Caki2 (cell line): ENCODE measurements at regions not wholly inside any gene's neighbourhood (a gene's known extent, or its start where the extent isn't known, plus 50 kb on each side); places are given as distances from the start of the nearest gene placed in this dataset.
"Not testable (repeated sequence)": the region's sequence is repeated elsewhere in the genome, so short reads cannot be mapped to it uniquely, and the experiment has no call there.

Experiments
- DNase-seq: peaks from one replicate; pipeline ENCODE4 v3.0.0-alpha.2; 2015; ENCODE audit warnings: low read depth
- in situ Hi-C: cut with HindIII; loops from 2 replicates; pipeline ENCODE4 v1.10.0; 2016; ENCODE audit warnings: low sequenced_read_pairs, low pct_unique_long_range_greater_than_20kb, mixed read lengths

- in situ Hi-C loops, result no loop called here
- DNase-seq, result no peak
Observed at GRCh38 chr18:8522756-8523155, 86.5 kb upstream of the RAB12 start.

- in situ Hi-C loops, result no loop called here
- no peak for DNase-seq
Observed at GRCh38 chr18:8525692-8526091, 83.5 kb upstream of the RAB12 start.

- no peak for DNase-seq
- in situ Hi-C loops, result no loop called here
Observed at GRCh38 chr18:8526332-8526731, 82.9 kb upstream of the RAB12 start.

DNA sequence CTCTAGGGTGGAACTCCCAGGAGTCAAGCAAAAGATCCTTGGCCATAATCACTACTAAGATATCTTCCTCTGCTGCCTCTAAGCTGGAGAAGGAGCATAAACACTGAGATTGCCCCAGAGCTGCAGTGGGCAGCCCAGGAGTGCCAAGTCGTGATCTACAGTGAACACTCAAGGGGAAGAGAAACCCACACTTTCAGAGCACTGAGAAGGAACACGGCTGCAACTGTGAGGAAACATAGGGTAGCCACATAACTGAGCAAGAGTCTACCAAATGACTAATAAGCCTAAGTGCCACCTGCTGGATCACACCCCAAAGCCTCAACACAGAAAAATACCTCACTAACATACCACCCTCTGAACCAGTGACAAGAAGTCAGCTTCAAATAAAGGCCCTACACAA, 79.6 kb upstream of the RAB12 start:
- no peak for DNase-seq

GRCh38 chr18:8531084-8531483, 78.2 kb upstream of the RAB12 start:
- in situ Hi-C loops, DNase-seq: not testable (repeated sequence)

More for the DNA sequence above, 79.6 kb upstream of the RAB12 start:
- in situ Hi-C loops, result no loop called here

GRCh38 chr18:8536231-8536630, 73.0 kb upstream of the RAB12 start:
- in situ Hi-C loops, result no loop called here
- peak; percentile 6 for DNase-seq

DNA sequence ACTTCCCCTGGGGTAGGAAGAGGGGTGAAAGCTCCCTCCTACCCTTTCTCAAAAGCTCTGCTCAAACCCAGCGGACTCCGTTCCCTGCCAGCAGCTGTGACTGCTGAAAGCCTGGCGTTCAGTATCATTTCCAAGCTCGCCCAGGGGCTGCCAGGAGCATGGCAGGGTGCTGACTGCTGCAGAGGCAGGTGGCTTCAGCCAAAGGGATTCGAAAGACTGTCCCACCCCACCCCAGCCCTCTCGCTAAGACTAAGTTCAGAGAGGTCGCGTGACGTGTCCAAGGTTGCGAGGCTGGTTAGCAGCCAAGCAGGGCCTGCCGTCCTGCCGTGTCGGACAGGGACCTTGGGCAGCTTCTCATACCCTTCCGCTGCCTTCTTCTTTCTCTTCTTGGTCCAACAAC, 72.3 kb upstream of the RAB12 start:
- no peak for DNase-seq
- in situ Hi-C loops, result no loop called here

GRCh38 chr18:8537400-8537799, 71.8 kb upstream of the RAB12 start:
- no peak for DNase-seq
- in situ Hi-C loops, result no loop called here

DNA sequence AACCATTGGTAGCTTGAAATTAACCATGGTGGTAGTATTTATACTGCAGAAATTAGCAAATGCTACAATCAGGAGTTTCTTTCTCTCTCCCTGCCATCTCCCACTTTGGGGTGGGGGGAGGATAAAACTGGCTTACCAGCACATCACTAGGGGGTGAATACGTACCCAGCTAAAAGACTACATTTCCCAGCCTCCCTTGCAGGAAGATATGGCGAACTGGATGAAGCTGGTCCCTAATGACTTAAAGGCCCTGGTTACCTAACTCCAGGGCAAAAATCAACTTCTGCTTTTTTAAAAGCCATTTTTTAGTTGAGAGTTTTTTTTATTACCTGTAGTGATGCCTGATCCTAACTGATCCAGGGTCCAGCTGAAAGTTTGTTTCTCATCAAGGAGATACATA, 70.3 kb upstream of the RAB12 start:
- no peak for DNase-seq
- in situ Hi-C loops, result no loop called here

DNA sequence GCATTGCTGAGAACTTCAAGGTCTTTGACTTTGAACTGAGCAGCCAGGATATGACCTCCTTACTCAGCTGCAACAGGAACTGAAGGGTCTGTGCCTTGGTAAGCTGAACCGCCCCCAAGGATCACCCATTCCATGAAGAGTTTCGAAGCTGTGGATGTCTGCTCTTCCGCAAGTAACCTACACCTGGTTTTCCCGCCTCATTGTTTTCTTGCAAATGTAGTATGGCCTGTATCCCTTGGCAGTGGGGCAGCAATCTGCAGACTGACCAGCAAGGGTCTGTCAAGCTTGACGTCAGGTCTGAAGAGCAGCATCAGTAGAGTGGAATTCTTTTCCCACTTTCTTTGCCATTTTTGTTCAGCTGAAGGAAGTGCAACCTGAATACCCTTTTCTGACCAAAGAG, 62.6 kb upstream of the RAB12 start:
- no peak for DNase-seq
- in situ Hi-C loops, result no loop called here

- DNase-seq, result no peak
- in situ Hi-C loops, result no loop called here
Observed at GRCh38 chr18:8548186-8548585, 61.1 kb upstream of the RAB12 start.

DNA sequence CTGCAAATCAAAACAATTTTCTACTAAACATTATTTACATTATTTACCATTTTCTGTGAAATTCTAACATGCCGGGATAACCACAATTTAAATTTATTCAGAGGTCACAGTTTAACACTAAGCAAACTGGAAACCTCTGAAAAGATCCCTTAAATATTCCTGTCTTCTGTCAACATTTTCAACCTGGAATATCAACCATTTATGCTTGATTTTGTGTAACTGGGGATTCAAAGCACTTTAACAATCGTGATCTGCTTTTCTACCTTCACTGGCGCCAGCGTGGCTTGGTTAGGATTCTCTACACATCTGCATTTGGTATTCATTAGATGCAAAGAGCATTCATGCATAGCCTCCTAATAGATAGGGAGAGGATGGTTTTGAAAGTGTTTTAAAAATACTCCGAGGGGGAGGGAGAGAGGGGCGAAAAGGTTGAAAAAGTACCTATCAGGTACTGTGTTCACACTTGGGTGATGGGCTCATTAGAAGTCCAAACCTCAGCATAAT, 59.9 kb upstream of the RAB12 start:
- no peak for DNase-seq
- in situ Hi-C loops, result no loop called here

DNA sequence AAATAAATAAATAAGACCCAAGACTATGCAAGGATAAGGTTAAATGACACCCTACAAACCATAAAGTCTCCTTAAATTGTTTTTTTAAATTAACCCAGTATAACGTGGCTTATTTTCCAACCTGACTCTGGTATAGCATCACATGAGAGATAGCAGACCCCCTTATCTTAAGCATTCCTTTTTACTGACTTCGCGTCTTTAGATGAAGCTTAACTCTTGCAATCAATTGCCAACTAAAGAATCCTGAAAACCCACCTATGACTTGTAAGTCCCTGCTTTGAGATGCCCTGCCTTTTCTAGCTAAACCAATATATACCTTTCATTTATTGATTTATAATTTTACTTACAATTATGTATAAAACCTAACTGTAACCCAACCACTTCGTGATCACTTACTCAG, 57.1 kb upstream of the RAB12 start:
- in situ Hi-C loops, result no loop called here

GRCh38 chr18:8554354-8554753, 54.9 kb upstream of the RAB12 start:
- in situ Hi-C loops, result no loop called here
- no peak for DNase-seq

More for the DNA sequence above, 57.1 kb upstream of the RAB12 start:
- DNase-seq, result no peak

- in situ Hi-C loops, result no loop called here
- DNase-seq, result no peak
Observed at GRCh38 chr18:8556424-8556823, 52.8 kb upstream of the RAB12 start.
